Stimulated activated CD8-positive, alpha-beta memory T cell treated with anti-CD3 and anti-CD28 coated beads, Interleukin-2, amount 100 ng/mL, for 48 hours (primary cell): ENCODE measurements at regions not wholly inside any gene's neighbourhood (a gene's known extent, or its start where the extent isn't known, plus 50 kb on each side); places are given as distances from the start of the nearest gene placed in this dataset.
"Not testable (repeated sequence)": the region's sequence is repeated elsewhere in the genome, so short reads cannot be mapped to it uniquely, and the experiment has no call there.

Experiments
- DNase-seq, 2 donors: peaks; one replicate each; pipeline ENCODE4 v3.0.0-alpha.2; 2020; ENCODE audit warnings: low read depth in 2 of 2

DNA sequence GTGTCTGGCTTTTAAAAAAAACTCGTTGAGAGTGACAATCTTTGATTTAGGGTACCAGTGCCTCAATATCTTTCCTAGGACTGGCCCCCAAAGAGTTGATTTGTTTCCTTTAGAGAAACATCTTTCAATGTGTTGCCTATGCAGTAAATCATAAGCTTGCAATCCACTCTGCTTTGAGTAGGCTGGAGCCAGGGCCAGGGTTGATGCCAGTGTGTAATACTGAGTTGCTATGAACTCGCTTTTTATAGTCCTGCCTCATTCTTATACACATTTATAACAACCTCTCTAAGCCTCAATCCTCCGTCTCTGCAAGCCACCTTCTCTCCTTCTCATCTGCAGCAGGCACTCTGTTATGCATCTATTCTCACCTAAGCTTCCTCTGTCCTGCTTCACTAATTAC lies 674.9 kb upstream of the POM121L12 start:
- no peak for DNase-seq

DNA sequence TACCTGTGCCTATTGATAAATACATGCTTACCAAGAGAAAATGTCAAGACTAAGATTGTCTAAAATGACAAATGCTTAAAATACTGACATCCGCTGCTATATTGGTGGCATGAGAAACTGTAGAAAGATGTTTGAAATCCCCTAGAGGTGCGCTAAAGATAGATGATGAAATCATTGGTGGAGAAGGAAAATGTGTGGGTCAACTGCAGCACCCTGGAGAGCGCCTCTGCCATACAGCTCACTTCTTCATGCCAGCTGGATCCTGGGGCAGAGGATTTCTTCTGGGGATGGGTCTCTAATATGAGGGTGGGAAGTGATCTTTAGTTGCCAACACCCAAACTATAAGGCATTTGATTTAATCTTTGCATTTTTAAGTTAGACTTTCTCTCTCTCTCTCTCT lies 680.4 kb upstream of the POM121L12 start:
- no peak for DNase-seq

DNA sequence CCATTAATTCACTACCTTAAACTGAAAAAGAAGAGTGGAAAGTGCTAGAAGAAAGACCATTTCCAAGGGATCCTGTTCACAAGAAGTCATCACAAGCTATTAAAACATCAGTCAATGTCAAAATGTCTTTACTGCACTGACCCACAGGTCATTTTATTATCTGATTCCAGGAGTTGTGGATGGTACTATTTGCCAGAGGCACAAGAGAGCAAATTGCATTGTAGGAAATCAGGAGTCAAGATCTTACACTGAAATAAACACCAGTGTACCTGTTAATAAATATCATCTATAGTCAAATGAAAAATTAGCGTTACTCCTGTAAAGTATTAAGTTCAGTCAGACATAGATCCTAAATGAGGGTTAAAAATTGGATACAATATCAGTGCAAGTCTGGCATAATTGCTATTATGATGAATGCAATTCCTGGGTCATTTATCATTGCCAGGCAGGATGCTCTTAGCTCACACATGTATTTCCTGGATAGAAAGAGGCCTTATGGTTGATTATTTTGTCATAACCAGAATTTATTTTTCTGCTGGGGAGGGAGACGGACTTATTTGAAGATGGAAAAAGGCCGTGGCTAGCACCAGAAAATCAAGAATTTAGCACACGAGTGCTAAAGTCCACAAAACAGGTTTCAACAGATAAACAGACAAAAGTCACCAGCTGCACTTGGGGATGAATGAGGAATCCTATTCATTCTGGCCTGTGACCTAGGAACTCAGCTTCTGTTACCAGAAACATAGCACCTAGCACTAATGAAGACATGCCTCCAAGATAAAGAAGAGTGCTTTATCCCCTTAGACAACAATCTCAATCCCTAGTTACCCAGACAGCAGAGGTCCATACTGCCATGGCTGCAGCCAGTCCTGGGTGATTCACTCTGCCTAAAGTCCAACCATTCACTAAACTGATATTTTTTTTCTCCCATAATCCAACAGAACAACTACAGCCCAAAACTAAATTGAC lies 683.1 kb upstream of the POM121L12 start:
- no peak for DNase-seq

DNA sequence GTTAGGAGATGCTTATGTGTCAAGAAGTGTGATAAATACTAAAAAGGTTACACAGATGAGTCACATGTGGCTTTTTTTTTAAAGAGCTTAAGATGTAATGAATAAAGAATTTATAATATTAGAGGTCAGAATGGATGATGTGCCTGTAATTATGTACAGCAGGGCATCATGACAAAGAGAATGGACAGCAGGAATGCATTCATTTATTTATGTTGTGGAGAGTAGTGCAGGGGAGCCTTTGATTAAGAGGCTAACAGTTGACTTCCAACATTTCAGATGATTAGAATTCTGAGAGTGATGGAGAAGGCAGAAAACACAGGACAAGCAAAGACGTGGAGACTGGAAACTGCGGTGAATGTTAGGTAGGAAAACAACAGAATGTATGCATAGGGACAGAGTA lies 691.4 kb upstream of the POM121L12 start:
- DNase-seq = no peak

DNA sequence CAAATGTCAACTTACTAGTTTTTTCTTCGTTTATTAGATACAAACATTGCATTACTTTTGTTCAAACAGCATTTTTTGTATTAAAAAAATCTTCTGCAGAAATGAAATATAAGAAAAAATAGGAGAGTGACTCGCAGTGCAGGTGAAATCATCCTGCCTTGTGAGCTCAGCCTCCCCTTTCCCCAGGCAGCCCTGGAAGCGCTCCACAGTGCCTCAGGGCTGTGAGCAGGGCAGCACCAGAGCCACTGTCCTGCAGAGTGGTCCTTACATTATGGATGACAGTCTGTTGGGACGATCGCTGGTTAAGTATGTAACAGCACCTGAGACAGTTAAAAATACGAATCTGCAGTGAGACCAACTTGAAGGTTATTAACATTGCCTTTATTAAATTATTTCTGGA lies 695.4 kb upstream of the POM121L12 start:
- no peak for DNase-seq

DNA sequence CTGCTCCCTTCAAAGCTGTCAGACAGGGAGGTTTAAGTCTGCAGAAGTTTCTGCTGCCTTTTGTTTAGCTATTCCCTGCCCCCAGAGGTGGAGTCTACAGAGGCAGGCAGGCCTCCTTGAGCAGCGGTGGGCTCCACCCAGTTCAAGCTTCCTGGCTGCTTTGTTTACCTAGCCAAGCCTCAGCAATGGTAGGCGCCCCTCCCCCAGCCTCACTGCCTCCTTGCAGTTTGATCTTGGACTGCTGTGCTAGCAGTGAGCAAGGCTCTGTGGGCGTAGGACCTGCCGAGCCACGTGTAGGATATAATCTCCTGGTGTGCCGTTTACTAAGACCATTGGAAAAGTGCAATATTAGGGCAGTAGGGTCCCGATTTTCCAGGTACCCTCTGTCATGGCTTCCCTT lies 707.1 kb upstream of the POM121L12 start:
- DNase-seq = not testable (repeated sequence)

DNA sequence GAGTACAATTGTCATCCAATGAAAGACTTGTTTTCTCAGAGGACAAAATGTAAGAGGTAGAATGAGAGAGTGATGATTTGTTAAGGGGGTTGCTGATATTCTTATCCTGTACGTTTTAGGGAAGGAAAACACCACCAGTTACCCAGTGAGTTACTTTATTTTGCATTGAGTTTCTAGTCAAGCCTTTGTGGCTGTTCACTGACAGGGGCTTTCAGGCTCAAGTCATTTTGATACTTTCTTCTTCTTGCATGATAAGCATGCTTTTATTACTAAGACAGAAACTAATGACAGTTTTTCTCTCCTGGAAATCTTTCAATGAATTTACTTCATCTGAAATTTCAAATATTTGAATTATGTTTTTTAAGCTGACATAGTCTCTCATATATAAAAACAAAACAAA lies 710.2 kb upstream of the POM121L12 start:
- no peak for DNase-seq

DNA sequence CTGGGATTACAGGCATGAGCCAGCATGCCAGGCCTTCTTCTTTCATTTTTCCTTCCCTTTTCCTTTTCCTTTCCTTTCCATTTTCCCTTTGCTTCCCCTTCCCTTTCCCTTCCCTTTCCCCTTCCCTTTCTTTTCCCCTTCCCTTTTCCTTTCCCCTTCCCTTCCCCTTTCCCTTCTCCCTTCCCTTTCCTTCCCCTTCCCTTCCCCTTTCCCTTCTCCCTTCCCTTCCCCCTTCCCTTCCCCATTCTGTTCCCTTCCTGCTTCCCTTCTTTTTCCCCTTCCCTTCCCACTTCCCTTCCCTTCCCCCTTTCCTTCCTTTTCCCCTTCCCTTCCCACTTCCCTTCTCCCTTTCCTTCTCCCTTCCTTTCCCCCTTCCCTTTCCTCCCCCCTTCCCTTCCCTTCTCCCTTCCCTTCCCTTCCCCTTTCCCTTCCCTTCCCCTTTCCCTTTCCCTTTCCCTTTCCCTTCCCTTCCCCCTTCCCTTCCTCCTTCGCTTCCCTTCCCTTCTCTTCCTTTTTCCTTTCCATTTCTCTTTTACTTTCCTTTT lies 712.2 kb upstream of the POM121L12 start:
- DNase-seq = no peak

DNA sequence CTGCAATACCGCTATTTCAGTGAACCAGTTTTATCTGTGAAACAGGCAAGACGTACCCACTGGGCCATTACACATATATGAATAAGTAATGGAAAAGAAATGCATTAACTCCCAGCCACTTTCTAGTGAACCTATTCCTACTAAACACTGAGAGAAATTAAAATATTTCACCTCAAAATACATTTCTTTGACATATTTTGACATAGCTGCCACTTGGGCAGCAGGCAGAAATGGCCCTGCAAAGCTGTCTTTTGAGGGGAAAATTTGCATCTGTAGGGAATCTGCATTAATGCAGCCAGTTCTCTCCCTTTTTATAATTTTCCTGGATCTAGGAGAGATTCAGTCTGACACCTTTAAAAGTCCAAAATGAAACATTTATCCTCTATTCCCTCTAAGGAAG lies 714.8 kb upstream of the POM121L12 start:
- no peak for DNase-seq

DNA sequence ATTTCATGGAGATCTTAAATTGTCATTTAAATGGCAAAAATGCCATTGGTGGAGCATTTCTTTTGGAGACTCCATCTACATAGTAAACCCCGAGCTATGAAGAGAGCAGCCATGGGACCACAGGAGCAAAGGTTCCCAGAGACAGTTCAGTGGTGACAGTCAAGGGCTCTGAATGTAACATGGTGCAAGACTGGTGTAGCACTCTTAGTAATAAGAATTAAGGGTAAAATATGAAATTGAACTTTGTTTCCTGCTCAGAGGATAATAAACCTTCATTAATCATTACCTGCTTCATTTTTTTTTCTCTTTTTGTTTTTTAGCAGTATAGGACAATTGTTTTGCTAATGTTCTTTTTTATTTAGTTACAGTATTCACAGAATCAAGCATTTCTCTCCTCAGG lies 717.5 kb upstream of the POM121L12 start:
- no peak for DNase-seq

DNA sequence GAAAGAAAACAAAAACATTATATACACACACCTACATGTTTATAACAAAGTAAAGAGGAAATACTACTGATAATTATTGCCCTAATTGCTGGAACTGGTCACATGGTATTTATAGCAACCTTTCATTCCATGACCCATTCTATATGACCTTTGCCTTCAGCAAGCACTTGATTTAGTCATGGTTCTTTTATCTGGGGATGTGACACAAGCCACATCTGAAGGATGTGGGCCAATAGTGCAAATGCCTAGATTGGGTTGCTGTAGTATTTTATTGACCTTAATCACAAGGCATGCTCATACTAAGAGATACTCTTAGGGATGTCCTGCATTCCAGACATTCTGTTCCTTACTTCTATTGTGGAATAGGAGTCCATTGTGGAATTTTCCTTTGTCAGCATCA lies 723.5 kb upstream of the POM121L12 start:
- no peak for DNase-seq

DNA sequence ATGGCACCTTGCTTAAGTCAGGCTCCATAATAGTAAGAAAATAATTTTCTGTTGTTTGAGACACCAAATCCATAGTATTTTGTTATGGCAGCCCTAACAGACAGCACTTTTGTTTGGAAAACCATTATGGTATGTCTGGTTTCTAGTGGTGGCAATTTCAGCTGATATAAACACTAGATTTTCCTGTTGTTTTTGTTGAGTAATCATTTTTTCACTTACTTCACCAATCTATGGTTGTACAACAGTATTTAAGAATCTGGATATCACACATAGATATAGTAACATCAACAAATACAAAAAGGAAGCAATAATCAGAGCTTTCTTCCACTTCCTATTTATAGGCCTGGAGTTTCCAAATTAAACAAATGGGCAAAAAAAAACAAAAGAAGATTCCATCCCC lies 725.8 kb upstream of the POM121L12 start:
- no peak for DNase-seq

DNA sequence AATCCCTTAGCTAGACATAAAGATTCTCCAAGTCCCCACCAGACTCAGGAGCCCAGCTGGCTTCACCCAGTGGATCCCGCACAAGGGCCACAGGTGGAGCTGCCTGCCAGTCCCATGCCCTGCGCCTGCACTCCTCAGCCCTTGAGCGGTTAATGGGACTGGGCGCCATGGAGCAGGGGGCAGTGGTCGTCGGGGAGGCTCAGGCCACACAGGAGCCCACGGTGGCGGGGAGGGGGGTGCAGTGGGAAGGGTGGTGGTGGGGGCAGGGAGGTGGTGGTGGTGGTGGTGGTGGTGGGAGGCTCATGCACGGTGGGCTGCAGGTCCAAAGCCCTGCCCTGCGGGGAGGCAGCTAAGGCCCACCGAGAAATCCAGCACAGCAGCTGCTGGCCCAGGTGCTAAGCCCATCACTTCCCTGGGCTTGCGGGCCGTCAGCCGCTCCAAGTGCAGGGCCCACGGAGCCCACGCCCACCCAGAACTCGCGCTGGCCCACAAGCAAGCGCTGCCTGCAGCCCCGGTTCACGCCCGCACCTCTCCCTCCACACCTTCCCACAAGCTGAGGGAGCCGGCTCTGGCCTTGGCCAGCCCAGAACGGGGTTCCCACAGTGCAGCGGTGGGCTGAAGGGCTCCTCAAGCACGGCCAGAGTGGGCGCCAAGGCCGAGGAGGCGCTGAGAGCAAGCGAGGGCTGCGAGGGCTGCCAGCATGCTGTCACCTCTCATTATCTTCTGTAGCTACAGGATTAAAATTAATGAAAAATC lies 732.5 kb upstream of the POM121L12 start:
- no peak for DNase-seq

DNA sequence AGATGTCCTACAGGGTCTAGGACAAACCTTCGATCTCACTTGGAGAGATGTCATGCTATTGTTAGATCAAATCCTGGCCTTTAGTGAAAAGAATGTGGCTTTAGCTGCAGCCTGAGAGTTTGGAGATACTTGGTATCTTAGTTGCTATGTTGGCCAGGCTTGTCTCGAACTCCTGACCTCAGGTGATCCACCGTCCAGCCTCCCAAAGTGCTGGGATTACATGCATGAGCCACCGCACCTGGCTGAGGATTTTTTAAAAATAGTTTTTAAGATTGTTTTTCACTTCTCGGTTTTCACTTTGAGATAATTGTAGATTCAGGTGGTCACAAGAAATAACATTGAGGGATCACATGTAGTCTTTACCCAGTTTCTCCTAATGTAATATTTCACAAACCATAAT lies 738.3 kb upstream of the POM121L12 start:
- no peak for DNase-seq

DNA sequence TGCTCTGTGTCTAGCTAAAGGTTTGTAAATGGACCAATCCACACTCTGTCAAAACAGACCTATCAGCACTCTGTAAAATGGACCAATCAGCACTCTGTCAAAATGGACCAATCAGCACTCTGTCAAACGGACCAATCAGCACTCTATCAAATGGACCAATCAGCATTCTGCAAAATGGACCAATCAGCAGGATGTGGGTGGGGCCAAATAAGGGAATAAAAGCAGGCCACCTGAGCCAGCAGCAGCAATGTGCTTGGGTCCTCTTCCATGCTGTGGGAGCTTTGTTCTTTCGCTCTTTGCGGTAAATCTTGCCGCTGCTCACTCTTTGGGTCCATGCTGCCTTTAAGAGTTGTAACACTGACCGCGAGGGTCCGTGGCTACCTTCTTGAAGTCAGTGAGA lies 740.5 kb upstream of the POM121L12 start:
- no peak for DNase-seq

DNA sequence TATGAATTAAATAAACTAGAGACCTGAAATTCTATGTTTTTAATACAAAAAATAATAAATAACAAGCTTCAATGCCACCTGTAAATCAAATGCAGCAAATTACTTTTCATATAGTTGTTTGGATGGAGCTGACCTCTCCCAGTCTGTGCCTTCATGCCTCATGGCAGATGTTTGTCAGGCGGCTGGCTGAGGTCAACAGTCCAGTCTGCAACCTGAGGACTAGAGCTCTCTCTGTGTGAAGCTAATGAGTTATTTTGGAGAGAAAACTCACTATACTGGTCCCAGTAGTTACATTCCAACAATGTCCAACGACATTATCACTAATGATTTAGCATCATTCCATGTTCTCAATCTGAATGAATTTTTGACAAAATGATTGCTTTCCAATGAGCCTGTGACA lies 746.2 kb upstream of the POM121L12 start:
- DNase-seq = no peak

DNA sequence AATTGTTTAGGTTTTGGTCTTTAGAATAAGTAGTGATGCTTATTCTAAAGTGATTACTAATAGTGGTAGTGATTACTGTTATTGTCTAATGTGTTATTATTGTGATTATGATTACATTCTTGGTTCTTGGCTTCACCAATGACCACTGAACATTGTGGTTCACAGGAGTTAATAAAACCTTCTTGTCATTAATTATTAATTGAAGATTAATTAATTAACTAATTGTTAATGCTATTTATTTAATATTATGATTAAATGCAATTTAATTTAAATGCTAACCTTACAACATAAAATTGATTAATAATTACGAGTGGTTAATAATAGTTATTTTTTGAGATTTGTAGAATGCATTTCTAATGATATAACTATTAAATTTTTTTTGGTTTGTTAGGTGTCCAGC lies 747.7 kb upstream of the POM121L12 start:
- DNase-seq = no peak

DNA sequence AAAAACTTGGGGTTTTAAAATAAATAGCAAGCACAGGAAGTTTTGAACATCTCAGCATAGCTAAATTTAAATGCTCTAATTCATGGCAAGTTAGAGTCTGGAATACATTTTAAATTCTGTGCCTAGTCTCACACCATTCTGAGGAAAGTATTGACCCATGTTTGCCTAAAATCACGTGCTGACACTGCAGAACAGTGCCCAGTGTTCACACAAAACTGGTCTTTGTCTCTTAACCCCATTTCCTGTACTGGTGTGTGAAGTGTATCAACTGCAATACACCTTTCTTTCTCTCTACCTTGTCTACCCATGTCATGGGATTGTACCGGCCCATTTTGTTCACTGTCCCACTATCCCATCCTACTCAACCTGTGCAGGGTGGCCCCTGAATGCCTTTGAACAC lies 749.7 kb upstream of the POM121L12 start:
- DNase-seq = no peak

DNA sequence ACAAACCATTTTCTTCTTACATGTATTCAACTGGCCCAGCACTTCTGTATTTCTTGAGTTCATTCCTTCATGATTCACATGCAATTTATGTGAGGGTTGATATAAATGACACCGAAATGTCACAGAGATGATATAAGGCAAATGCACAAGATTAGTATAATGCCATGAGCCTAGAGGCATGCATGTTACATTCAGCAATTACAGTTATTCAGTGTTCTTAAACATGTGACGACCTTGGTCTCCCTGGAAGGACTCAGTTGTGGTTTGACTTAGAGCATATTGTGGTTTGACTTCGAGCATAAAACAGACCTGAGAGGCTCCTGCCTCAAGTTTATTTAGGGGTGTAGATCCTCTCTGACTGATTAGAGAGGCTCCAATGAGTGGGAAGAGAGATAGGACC lies 752.1 kb upstream of the POM121L12 start:
- DNase-seq = no peak

DNA sequence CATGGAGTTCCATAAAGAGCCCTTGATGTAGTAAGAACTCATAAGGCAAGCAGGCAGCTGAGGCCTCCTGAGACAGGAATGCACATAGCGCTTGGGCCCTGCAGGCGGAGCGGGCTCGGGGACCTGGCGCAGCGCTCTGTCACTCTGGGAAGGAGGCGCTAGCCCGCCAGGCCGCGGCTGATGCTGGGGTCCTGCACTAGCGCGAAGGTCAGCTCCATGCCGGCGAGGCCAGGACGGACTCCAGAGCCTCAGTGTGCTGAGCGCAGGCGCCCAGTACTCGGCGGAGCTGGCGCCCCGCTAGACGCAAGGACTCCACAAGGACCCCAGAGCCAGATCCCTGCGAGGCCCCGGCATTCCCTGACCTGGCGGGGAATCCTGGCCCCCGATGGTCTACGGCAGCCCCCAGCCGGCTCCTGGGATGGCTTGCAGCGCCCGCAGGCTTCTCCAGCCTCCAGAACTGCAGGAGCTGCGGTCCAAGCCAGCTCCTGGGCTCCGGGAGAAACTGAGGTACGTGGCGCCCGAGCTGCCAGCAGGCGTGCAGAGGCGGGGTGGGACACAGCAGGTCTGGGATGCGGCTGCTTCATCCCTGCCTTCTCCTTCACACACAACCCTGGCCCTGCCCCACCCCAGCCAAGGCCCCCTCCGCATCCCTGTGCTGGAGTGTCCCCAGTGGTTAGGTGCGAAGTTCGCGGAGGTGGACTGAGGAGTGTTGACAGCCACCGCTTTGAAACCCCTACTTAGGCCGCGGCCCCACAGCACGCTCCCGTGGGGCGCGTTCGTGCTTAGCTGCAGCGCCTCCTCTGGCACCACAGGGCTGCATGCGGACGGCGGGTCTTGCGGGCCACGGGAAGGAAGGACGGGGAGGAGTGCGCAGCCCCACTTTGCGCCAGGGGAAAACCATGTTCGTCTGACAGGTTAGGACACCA lies 761.5 kb upstream of the POM121L12 start:
- no peak for DNase-seq

DNA sequence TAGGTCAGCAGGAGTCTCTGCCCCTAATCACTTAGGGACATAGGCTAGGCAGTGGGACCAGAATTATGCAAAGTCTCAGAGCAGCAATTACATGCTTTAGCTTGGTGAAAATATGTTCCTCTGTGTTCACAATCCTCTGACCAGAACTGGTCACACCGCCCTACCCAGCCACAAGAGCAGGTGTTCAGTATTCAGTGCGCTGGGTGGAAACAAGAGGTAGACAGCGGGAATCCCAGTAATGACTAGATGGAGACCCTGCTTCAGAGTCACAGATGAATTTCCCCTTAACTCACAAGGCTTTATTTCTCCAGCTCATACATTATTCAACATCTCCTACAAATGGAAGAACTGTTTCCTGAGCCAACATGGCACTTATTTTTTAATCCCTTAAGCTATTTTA lies 763.7 kb upstream of the POM121L12 start:
- DNase-seq = no peak

DNA sequence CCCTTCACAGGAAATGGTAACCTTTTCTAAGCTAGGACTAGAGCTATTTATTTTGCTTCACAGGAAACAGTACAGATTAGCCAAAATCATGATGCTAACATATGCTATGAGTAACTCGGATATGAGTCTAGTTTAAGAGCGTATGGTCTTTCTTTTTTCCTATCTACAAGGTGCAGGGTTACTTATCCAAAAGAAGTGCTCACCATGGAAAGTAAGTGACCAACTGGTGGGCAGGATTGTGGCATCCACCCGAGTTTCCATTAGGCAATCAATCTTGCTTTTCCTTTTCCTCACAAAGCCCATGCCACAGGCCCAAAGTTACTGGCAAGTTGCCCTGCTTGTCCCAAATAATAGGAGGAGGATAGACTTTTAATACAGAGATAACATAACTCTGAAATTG lies 765.1 kb upstream of the POM121L12 start:
- no peak for DNase-seq
